Upper lobe of left lung (tissue), 4 donors: ENCODE measurements at regions not wholly inside any gene's neighbourhood (a gene's known extent, or its start where the extent isn't known, plus 50 kb on each side); places are given as distances from the start of the nearest gene placed in this dataset.

Experiments used
- CTCF ChIP-seq, 6 experiments: fragments of 450-650 bp in 4 of 6; fragments of 200-600 bp in 2 of 6; sonication (generic) in 2 of 6; IDR thresholded peaks; one replicate each; pipeline ENCODE4 v1.5.1; 2016 to 2019; ENCODE audit warnings: antibody characterized with exemption in 6 of 6
- POLR2A ChIP-seq, 4 donors: fragments of 450-650 bp; IDR thresholded peaks; one replicate each; pipeline ENCODE4 v1.5.1; 2016 to 2017; ENCODE audit warnings: antibody characterized with exemption in 4 of 4, mild to moderate bottlenecking in 2 of 4

GRCh38 chr7:11224535-11224934, 250.9 kb downstream of the PHF14 start:
- TF ChIP-seq POLR2A (IDR thresholded peaks at IDR 0.05) (no peak), CTCF (IDR thresholded peaks at IDR 0.05) (no peak)
